ENCODE measurements at regions not wholly inside any gene's neighbourhood (a gene's known extent, or its start where the extent isn't known, plus 50 kb on each side); places are given as distances from the start of the nearest gene placed in this dataset.

GRCh38 chr16:72549878-72550277, 377.9 kb upstream of the PMFBP1 start:
- Histone ChIP-seq H3K36me3 (ENCODE audit: control insufficient read depth in 2 of 4, insufficient read depth in 4 of 4, low read length in 3 of 4) (no peaks in the 10 kb centered on the region), H3K23ac (ENCODE audit: insufficient read length) (no peak overlapping the region), H2BK20ac (ENCODE audit: low read length) (no peak overlapping the region), H4K5ac (ENCODE audit: insufficient read length, low read depth, low read length) (no peak overlapping the region), H3K9ac (replicated peaks in 1 of 4; ENCODE audit: extremely low read depth in 1 of 4, low read depth in 3 of 4, low read length in 3 of 4) (no peak overlapping the region), H2BK120ac (replicated peaks; ENCODE audit: low read depth, low read length) (no peak overlapping the region), H3K79me2 (ENCODE audit: control insufficient read depth in 1 of 2, insufficient read depth in 2 of 2, low read length in 2 of 2) (no peaks in the 10 kb centered on the region), H3K4ac (replicated peaks; ENCODE audit: insufficient read length, low read depth, low read length) (no peak overlapping the region), H4K8ac (ENCODE audit: extremely low read depth, insufficient read depth, low read length) (no peak overlapping the region), H3K4me1 (replicated peaks in 1 of 4; ENCODE audit: control insufficient read depth in 3 of 4, insufficient read depth in 4 of 4, low read length in 3 of 4) (no peaks in the 10 kb centered on the region), H3K9me3 (ENCODE audit: insufficient read depth in 2 of 2, low read depth in 1 of 2, low read length in 1 of 2) (no peaks in the 10 kb centered on the region), H2BK12ac (ENCODE audit: low read depth, low read length) (no peak overlapping the region), H3K79me1 (ENCODE audit: low read depth, low read length) (no peaks in the 10 kb centered on the region), H4K20me1 (replicated peaks in 1 of 2; ENCODE audit: control insufficient read depth in 1 of 2, insufficient read depth in 2 of 2, low read length in 2 of 2) (no peaks in the 10 kb centered on the region), H3K27ac (ENCODE audit: low read depth, low read length) (no peak overlapping the region), H2AFZ (ENCODE audit: low read length) (no peak overlapping the region), H3K23me2 (ENCODE audit: low read depth, low read length) (no peaks in the 10 kb centered on the region), H2BK5ac (ENCODE audit: low read depth, low read length) (no peak overlapping the region), H3K18ac (ENCODE audit: extremely low read depth, low read length) (no peak overlapping the region), H3K56ac (replicated peaks; ENCODE audit: insufficient read length, low read depth, low read length) (no peak overlapping the region), H2BK15ac (ENCODE audit: low read length) (no peak overlapping the region), H3K4me2 (ENCODE audit: insufficient read depth in 1 of 2, low read depth in 2 of 2, low read length in 2 of 2) (no peak overlapping the region), H2AK5ac (ENCODE audit: low read depth, low read length) (no peak overlapping the region), H3K4me3 (ENCODE audit: extremely low read depth in 1 of 4, insufficient read depth in 2 of 4, low read depth in 3 of 4, low read length in 4 of 4) (no peak overlapping the region), H4K91ac (replicated peaks; ENCODE audit: insufficient read length, low read length) (no peak overlapping the region), H3K27me3 (replicated peaks in 1 of 4; ENCODE audit: control insufficient read depth in 3 of 4, extremely low read depth in 1 of 4, insufficient read depth in 3 of 4, low read length in 3 of 4) (no peaks in the 10 kb centered on the region), H3K14ac (ENCODE audit: insufficient read length) (no peak overlapping the region)
- CTCF ChIA-PET (ENCODE audit: partially characterized antibody): no interaction called here
- WGBS, 2 experiments (ENCODE audit: extremely low coverage in 1 of 2, insufficient coverage in 1 of 2, insufficient read length in 1 of 2, insufficient replicate concordance in 2 of 2, low coverage in 1 of 2, low lambda C conversion rate in 2 of 2, missing lambda C conversion rate in 1 of 2): 69% methylated on average over 2 of the region's 2 CpGs; no CpG with 5 or more reads in 1 of the 2 experiments
- POLR2A ChIA-PET (ENCODE audit: partially characterized antibody): no interaction called here
- FAIRE-seq: no peak
- DNase-seq (ENCODE audit: low read depth in 1 of 2, low spot score in 2 of 2): no peak
- TF ChIP-seq SP2 (IDR thresholded peaks at IDR 0.05; ENCODE audit: low read length) (no peak), CTCF (IDR thresholded peaks at IDR 0.05; ENCODE audit: control extremely low read depth in 1 of 3, insufficient read depth in 1 of 3, low read depth in 1 of 3, low read length in 3 of 3) (no peak), TCF12 (IDR thresholded peaks at IDR 0.05; ENCODE audit: low read depth, low read length) (no peak), TBP (IDR thresholded peaks at IDR 0.05; ENCODE audit: low read depth, low read length) (no peak), CHD2 (IDR thresholded peaks at IDR 0.05; ENCODE audit: low read length) (no peak), SAP30 (IDR thresholded peaks at IDR 0.05; ENCODE audit: insufficient read depth, insufficient replicate concordance, low read length) (no peak), USF2 (IDR thresholded peaks at IDR 0.05; ENCODE audit: low read length) (no peak), TAF1 (IDR thresholded peaks at IDR 0.05; ENCODE audit: low read depth, low read length) (no peak), KDM1A (IDR thresholded peaks at IDR 0.05; ENCODE audit: borderline replicate concordance, low read length) (no peak), FOSL1 (IDR thresholded peaks at IDR 0.05; ENCODE audit: insufficient read depth, low read depth, low read length) (no peak), JUND (IDR thresholded peaks at IDR 0.05; ENCODE audit: low read length) (no peak), HDAC6 (IDR thresholded peaks at IDR 0.05; ENCODE audit: low read depth, low read length) (no peak)
